ENCODE measurements at regions not wholly inside any gene's neighbourhood (a gene's known extent, or its start where the extent isn't known, plus 50 kb on each side); places are given as distances from the start of the nearest gene placed in this dataset.

DNA sequence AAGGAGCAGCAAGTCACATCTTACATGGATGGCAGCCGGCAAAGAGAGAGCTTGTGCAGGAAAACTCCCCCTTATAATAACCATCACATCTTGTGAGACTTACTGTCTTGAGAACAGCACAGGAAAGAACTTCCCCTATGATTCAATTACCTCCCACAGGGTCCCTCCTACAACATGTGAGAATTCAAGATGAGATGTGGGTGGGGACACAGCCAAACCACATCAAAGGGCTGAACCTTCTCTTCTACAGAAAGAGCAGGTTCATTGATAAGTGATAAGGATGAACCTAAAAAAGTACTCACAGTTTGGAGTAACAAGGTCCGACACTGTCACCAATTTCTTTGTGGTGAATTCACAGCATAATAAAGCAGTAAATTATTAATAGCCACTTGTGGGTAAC is 422.2 kb upstream of the FSIP2 start:
- TF ChIP-seq, protein P1, sequence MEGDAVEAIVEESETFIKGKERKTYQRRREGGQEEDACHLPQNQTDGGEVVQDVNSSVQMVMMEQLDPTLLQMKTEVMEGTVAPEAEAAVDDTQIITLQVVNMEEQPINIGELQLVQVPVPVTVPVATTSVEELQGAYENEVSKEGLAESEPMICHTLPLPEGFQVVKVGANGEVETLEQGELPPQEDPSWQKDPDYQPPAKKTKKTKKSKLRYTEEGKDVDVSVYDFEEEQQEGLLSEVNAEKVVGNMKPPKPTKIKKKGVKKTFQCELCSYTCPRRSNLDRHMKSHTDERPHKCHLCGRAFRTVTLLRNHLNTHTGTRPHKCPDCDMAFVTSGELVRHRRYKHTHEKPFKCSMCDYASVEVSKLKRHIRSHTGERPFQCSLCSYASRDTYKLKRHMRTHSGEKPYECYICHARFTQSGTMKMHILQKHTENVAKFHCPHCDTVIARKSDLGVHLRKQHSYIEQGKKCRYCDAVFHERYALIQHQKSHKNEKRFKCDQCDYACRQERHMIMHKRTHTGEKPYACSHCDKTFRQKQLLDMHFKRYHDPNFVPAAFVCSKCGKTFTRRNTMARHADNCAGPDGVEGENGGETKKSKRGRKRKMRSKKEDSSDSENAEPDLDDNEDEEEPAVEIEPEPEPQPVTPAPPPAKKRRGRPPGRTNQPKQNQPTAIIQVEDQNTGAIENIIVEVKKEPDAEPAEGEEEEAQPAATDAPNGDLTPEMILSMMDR (IDR thresholded peaks at IDR 0.05): no peak
- no peak for DNase-seq

GRCh38 chr2:185318271-185318724 is 420.3 kb upstream of the FSIP2 start:
- Mint-ChIP-seq H3K36me3 (ENCODE audit: low read depth) (no peaks in the 10 kb centered on the region; the same call in 1 of the 2 replicates), H3K9me3 (peaks cover 27% of the 10 kb centered on the region), H3K4me1 (ENCODE audit: low read depth) (no peaks in the 10 kb centered on the region), H3K27me3 (ENCODE audit: insufficient read depth) (no peaks in the 10 kb centered on the region; the same call in 1 of the 2 replicates), H3K27ac (no peak overlapping the region), H3K4me3 (no peak overlapping the region)
- TF ChIP-seq, protein P1 (IDR thresholded peaks at IDR 0.05): no peak
- DNase-seq: no peak

More for the DNA sequence above, 422.2 kb upstream of the FSIP2 start:
- H3K4me3 Mint-ChIP-seq: no peak overlapping the region
- H3K27ac Mint-ChIP-seq: no peak overlapping the region
- H3K4me1 Mint-ChIP-seq (ENCODE audit: low read depth): no peaks in the 10 kb centered on the region
- H3K9me3 Mint-ChIP-seq: peaks cover 33% of the 10 kb centered on the region
- H3K27me3 Mint-ChIP-seq (ENCODE audit: insufficient read depth): no peaks in the 10 kb centered on the region; the same call in 1 of the 2 replicates
- H3K36me3 Mint-ChIP-seq (ENCODE audit: low read depth): no peaks in the 10 kb centered on the region; the same call in 1 of the 2 replicates

DNA sequence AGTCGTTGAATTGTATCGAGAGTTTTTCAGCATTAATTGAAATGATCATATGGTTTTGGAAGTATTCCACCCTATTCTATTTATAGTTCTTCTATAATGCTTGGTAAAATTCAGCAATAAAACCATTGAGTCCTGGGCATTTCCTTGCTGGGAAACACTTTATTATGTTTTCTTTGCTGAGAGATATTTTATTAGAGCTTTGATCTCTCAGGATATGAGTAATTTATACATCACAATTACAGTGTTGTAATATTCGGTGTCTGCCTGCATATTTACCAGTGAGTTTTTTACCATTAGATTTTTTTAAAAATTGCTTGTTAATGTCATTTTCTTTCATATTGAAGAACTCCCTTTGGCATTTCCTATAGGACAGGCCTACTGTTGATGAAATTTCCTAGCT is 402.7 kb upstream of the FSIP2 start:
- Mint-ChIP-seq H3K27ac (no peak overlapping the region), H3K36me3 (ENCODE audit: low read depth) (no peaks in the 10 kb centered on the region; the same call in 1 of the 2 replicates), H3K9me3 (peaks cover 62% of the 10 kb centered on the region), H3K27me3 (ENCODE audit: insufficient read depth) (no peaks in the 10 kb centered on the region; the same call in none of the 2 replicates), H3K4me1 (ENCODE audit: low read depth) (no peaks in the 10 kb centered on the region), H3K4me3 (no peak overlapping the region)
- TF ChIP-seq, protein P1 (IDR thresholded peaks at IDR 0.05): no peak
- no peak for DNase-seq

DNA sequence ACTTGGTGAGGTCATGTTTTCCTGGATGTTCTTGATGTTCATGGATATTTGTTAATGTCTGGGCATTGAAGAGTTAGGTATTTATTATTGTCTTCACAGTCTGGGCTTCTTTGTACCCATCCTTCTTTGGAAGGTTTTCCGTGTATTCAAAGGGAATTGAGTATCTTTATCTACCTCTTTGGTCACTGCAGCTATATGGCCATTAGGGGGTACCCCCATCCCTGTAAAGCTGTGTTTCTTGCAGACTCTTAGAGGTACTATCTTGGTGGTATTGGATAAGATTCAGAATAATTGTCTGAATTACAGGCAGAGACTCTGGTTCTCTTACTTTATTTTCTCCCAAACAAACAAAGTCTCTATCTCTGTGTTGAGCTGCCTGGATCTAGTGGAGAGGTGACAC is 401.6 kb upstream of the FSIP2 start:
- peaks cover 57% of the 10 kb centered on the region for H3K9me3 Mint-ChIP-seq
- no peak overlapping the region for H3K4me3 Mint-ChIP-seq
- no peak overlapping the region for H3K27ac Mint-ChIP-seq
- H3K36me3 Mint-ChIP-seq (ENCODE audit: low read depth): no peaks in the 10 kb centered on the region; the same call in 1 of the 2 replicates
- TF ChIP-seq, protein P1 (IDR thresholded peaks at IDR 0.05): no peak
- DNase-seq: no peak
- H3K27me3 Mint-ChIP-seq (ENCODE audit: insufficient read depth): no peaks in the 10 kb centered on the region; the same call in none of the 2 replicates
- H3K4me1 Mint-ChIP-seq (ENCODE audit: low read depth): no peaks in the 10 kb centered on the region

DNA sequence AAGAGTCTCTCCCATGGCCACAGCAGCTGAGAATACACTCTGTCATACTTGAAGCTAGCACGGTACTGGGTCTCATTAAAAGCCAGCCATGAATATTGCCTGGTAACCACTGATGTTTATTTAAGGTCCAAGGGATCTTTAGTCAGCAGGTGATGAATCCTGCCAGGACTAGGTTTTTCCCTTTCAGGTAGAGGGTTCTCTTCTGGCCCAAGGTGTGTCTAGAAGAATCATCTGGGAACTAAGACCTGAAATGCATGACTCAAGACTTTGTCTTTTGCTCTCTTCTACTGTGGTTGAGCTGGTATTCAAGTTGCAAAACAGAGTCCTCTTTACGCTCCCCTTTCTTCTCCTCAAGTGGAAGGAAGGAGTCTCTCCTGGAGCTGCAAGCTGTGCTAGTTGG is 400.5 kb upstream of the FSIP2 start:
- peaks cover 58% of the 10 kb centered on the region for H3K9me3 Mint-ChIP-seq

More for the DNA sequence above, 400.5 kb upstream of the FSIP2 start:
- DNase-seq: no peak
- Mint-ChIP-seq H3K36me3 (ENCODE audit: low read depth) (no peaks in the 10 kb centered on the region; the same call in 1 of the 2 replicates), H3K27ac (no peak overlapping the region), H3K27me3 (ENCODE audit: insufficient read depth) (no peaks in the 10 kb centered on the region; the same call in none of the 2 replicates), H3K4me1 (ENCODE audit: low read depth) (no peaks in the 10 kb centered on the region), H3K4me3 (no peak overlapping the region)
- TF ChIP-seq, protein P1 (IDR thresholded peaks at IDR 0.05): no peak

Data from HFFc6 (cell line).